ENCODE measurements at regions not wholly inside any gene's neighbourhood (a gene's known extent, or its start where the extent isn't known, plus 50 kb on each side); places are given as distances from the start of the nearest gene placed in this dataset.

GRCh38 chr7:15889507-15889906 is 203.0 kb upstream of the MEOX2 start:
- no peak overlapping the region for H2AFZ ChIP-seq (ENCODE audit: low read depth, low read length)
- H3K27me3 ChIP-seq (ENCODE audit: insufficient read depth, low read length) = no peaks in the 10 kb centered on the region
- H3K4me3 ChIP-seq (ENCODE audit: low read length) = no peak overlapping the region
- no peaks in the 10 kb centered on the region for H3K36me3 ChIP-seq (ENCODE audit: insufficient read depth, low read length)
- no peaks in the 10 kb centered on the region for H3K9me3 ChIP-seq (ENCODE audit: low read length)
- H3K4me1 ChIP-seq (ENCODE audit: insufficient read depth, low read length) = no peaks in the 10 kb centered on the region

GRCh38 chr7:15888090-15888489 is 201.6 kb upstream of the MEOX2 start:
- H3K36me3 ChIP-seq (ENCODE audit: insufficient read depth, low read length) = no peaks in the 10 kb centered on the region
- no peak overlapping the region for H3K4me3 ChIP-seq (ENCODE audit: low read length)
- no peaks in the 10 kb centered on the region for H3K27me3 ChIP-seq (ENCODE audit: insufficient read depth, low read length)
- H3K4me1 ChIP-seq (ENCODE audit: insufficient read depth, low read length) = no peaks in the 10 kb centered on the region
- H2AFZ ChIP-seq (ENCODE audit: low read depth, low read length) = no peak overlapping the region
- no peaks in the 10 kb centered on the region for H3K9me3 ChIP-seq (ENCODE audit: low read length)

GRCh38 chr7:15886626-15887025 is 200.1 kb upstream of the MEOX2 start:
- no peak overlapping the region for H2AFZ ChIP-seq (ENCODE audit: low read depth, low read length)
- H3K4me3 ChIP-seq (ENCODE audit: low read length) = no peak overlapping the region
- H3K36me3 ChIP-seq (ENCODE audit: insufficient read depth, low read length) = no peaks in the 10 kb centered on the region
- H3K27me3 ChIP-seq (ENCODE audit: insufficient read depth, low read length) = no peaks in the 10 kb centered on the region
- no peaks in the 10 kb centered on the region for H3K9me3 ChIP-seq (ENCODE audit: low read length)
- H3K4me1 ChIP-seq (ENCODE audit: insufficient read depth, low read length) = no peaks in the 10 kb centered on the region

- Histone ChIP-seq H3K36me3 (ENCODE audit: insufficient read depth, low read length) (no peaks in the 10 kb centered on the region), H3K27me3 (ENCODE audit: insufficient read depth, low read length) (no peaks in the 10 kb centered on the region), H3K9me3 (ENCODE audit: low read length) (no peaks in the 10 kb centered on the region), H3K4me3 (ENCODE audit: low read length) (no peak overlapping the region), H3K4me1 (ENCODE audit: insufficient read depth, low read length) (no peaks in the 10 kb centered on the region), H2AFZ (ENCODE audit: low read depth, low read length) (no peak overlapping the region)
Measured at GRCh38 chr7:15885678-15886077, 199.2 kb upstream of the MEOX2 start.

DNA sequence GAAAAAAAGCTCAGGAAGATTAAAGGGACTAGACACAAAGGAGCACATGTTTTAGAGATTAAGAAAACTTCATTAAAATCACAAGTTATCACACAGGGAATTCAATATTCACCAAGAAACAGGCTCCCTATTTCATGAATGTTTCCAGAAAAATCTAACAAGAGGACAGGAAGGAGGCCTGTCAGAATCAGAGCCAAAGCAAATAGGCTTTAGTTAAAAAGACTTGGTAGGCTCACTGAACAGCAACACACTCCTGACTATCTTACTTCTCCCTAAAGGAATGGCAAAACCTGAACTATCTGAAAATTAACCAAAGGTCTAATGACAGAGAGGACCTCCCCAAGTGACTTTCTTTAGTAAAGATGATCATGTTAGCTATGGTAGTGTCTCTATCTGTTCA is 188.3 kb upstream of the MEOX2 start:
- H3K4me1 ChIP-seq (ENCODE audit: insufficient read depth, low read length) = no peaks in the 10 kb centered on the region
- no peaks in the 10 kb centered on the region for H3K36me3 ChIP-seq (ENCODE audit: insufficient read depth, low read length)
- H3K4me3 ChIP-seq (ENCODE audit: low read length) = no peak overlapping the region

DNA sequence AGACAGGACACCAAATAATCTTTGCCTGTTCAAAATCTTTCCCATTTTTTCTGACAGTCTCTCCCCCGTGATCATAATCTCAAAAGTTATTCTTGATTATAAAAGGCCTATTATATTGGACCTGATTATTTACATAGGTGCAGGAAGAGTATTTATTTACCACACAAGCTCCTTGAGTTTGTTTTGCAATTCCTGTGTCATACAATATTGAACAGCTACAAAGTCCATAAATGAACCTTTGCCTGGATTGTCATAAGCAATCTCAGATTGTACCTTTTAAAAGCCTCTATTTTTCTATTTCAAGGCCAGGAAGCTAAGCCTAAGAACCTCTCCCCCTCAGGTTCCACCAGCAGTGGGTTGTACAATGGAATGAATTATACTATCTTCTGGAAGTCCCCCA is 183.9 kb upstream of the MEOX2 start:
- H3K36me3 ChIP-seq (ENCODE audit: insufficient read depth, low read length) = no peaks in the 10 kb centered on the region
- H3K4me3 ChIP-seq (ENCODE audit: low read length) = no peak overlapping the region
- H3K27me3 ChIP-seq (ENCODE audit: insufficient read depth, low read length) = no peaks in the 10 kb centered on the region
- H3K9me3 ChIP-seq (ENCODE audit: low read length) = no peaks in the 10 kb centered on the region
- H2AFZ ChIP-seq (ENCODE audit: low read depth, low read length) = no peak overlapping the region
- no peaks in the 10 kb centered on the region for H3K4me1 ChIP-seq (ENCODE audit: insufficient read depth, low read length)

More for the DNA sequence above, 188.3 kb upstream of the MEOX2 start:
- Histone ChIP-seq H3K9me3 (ENCODE audit: low read length) (no peaks in the 10 kb centered on the region), H2AFZ (ENCODE audit: low read depth, low read length) (no peak overlapping the region), H3K27me3 (ENCODE audit: insufficient read depth, low read length) (no peaks in the 10 kb centered on the region)

GRCh38 chr7:15867441-15867840 is 181.0 kb upstream of the MEOX2 start:
- H3K36me3 ChIP-seq (ENCODE audit: insufficient read depth, low read length) = no peaks in the 10 kb centered on the region
- no peak overlapping the region for H3K4me3 ChIP-seq (ENCODE audit: low read length)
- H3K27me3 ChIP-seq (ENCODE audit: insufficient read depth, low read length) = no peaks in the 10 kb centered on the region
- no peaks in the 10 kb centered on the region for H3K4me1 ChIP-seq (ENCODE audit: insufficient read depth, low read length)
- no peaks in the 10 kb centered on the region for H3K9me3 ChIP-seq (ENCODE audit: low read length)
- no peak overlapping the region for H2AFZ ChIP-seq (ENCODE audit: low read depth, low read length)

DNA sequence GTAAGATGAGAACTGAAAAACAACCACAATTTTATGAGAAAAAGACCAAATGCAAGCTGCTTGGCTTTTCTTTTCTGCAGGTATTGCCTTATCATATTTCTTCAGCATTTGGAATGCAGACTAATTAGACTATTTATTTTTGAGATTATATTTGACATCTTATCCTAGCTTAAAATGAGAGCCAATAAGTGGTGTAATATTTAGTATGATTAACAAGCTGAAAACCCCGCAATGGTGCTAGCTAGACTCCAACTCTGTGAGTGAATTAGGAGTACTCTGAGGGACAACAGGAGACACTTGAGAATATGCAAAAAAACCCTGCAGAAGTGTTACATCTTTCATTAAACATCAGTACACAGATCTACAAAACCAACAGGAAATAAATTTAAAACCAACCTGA is 180.3 kb upstream of the MEOX2 start:
- no peaks in the 10 kb centered on the region for H3K36me3 ChIP-seq (ENCODE audit: insufficient read depth, low read length)

GRCh38 chr7:15864626-15864991 is 178.1 kb upstream of the MEOX2 start:
- no peaks in the 10 kb centered on the region for H3K27me3 ChIP-seq (ENCODE audit: insufficient read depth, low read length)
- no peak overlapping the region for H3K4me3 ChIP-seq (ENCODE audit: low read length)
- no peaks in the 10 kb centered on the region for H3K36me3 ChIP-seq (ENCODE audit: insufficient read depth, low read length)
- H2AFZ ChIP-seq (ENCODE audit: low read depth, low read length) = no peak overlapping the region
- H3K9me3 ChIP-seq (ENCODE audit: low read length) = no peaks in the 10 kb centered on the region
- no peaks in the 10 kb centered on the region for H3K4me1 ChIP-seq (ENCODE audit: insufficient read depth, low read length)

More for the DNA sequence above, 180.3 kb upstream of the MEOX2 start:
- Histone ChIP-seq H3K4me3 (ENCODE audit: low read length) (no peak overlapping the region), H3K27me3 (ENCODE audit: insufficient read depth, low read length) (no peaks in the 10 kb centered on the region), H3K4me1 (ENCODE audit: insufficient read depth, low read length) (no peaks in the 10 kb centered on the region), H2AFZ (ENCODE audit: low read depth, low read length) (no peak overlapping the region), H3K9me3 (ENCODE audit: low read length) (no peaks in the 10 kb centered on the region)

GRCh38 chr7:15863951-15864625 is 177.6 kb upstream of the MEOX2 start:
- Histone ChIP-seq H3K4me1 (ENCODE audit: insufficient read depth, low read length) (no peaks in the 10 kb centered on the region), H3K36me3 (ENCODE audit: insufficient read depth, low read length) (no peaks in the 10 kb centered on the region), H3K4me3 (ENCODE audit: low read length) (no peak overlapping the region), H3K9me3 (ENCODE audit: low read length) (no peaks in the 10 kb centered on the region), H3K27me3 (ENCODE audit: insufficient read depth, low read length) (no peaks in the 10 kb centered on the region), H2AFZ (ENCODE audit: low read depth, low read length) (no peak overlapping the region)

DNA sequence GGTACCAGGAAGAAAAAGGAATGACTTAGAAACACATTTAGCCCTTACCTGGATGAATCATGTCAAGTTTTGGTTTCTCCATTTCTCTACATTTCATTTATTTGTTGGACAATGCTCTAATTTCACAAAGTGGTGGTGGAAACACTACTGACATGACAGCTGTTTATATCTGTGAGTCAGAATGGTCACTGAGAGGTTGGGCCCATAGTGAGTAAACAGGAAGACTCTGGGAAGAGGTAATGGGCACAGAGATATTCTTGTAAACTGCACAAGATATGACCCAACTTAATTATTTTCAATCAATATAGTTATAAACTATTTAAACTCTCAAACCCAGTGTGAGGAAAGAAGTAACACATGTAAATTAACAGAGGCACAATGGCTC is 176.3 kb upstream of the MEOX2 start:
- Histone ChIP-seq H2AFZ (ENCODE audit: low read depth, low read length) (no peak overlapping the region), H3K4me3 (ENCODE audit: low read length) (no peak overlapping the region), H3K4me1 (ENCODE audit: insufficient read depth, low read length) (no peaks in the 10 kb centered on the region), H3K27me3 (ENCODE audit: insufficient read depth, low read length) (no peaks in the 10 kb centered on the region), H3K36me3 (ENCODE audit: insufficient read depth, low read length) (no peaks in the 10 kb centered on the region), H3K9me3 (ENCODE audit: low read length) (no peaks in the 10 kb centered on the region)

DNA sequence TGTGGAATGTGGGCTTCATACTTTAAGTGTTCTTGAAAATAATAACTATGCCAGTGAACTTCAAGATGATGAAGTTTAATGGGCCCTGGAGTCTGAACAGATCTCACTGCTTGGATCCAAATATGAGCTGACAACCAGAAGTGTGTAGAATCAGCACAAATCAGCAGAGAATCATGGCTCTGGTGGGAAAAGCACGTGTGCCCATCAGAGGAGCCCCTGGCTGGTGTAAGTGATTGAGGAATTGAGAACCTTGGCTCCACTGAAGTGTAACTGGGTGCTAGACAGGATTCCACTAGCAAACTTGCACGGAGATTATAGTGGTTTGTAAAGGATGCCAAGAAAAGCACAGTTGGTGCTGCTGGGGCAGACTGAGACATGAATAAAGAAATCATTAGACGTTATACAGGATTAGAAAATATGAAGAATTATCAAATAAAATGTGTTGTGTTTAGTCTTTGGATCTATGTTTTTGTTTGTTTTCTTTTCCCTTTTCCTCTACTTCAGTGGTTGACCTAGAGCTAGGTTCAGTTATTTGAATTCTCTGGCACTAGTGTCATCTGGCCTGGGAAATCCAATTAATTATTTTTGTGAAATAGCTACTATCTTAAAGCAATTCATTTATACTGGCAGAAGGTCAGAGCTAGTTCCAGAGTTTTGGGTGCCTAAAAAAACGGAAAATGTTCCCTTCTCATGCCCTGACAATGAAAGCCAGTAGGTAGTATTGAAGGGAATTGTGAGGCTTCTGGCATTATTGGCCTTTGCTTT is 175.7 kb upstream of the MEOX2 start:
- H3K4me1 ChIP-seq (ENCODE audit: insufficient read depth, low read length) = no peaks in the 10 kb centered on the region
- H3K9me3 ChIP-seq (ENCODE audit: low read length) = no peaks in the 10 kb centered on the region
- no peak overlapping the region for H3K4me3 ChIP-seq (ENCODE audit: low read length)
- no peaks in the 10 kb centered on the region for H3K36me3 ChIP-seq (ENCODE audit: insufficient read depth, low read length)
- H3K27me3 ChIP-seq (ENCODE audit: insufficient read depth, low read length) = no peaks in the 10 kb centered on the region
- H2AFZ ChIP-seq (ENCODE audit: low read depth, low read length) = no peak overlapping the region

- H3K36me3 ChIP-seq (ENCODE audit: insufficient read depth, low read length) = no peaks in the 10 kb centered on the region
- no peak overlapping the region for H3K4me3 ChIP-seq (ENCODE audit: low read length)
- no peaks in the 10 kb centered on the region for H3K4me1 ChIP-seq (ENCODE audit: insufficient read depth, low read length)
Measured at GRCh38 chr7:15860264-15860949, 173.9 kb upstream of the MEOX2 start.

More at GRCh38 chr7:15860264-15860949, 173.9 kb upstream of the MEOX2 start:
- Histone ChIP-seq H3K27me3 (ENCODE audit: insufficient read depth, low read length) (no peaks in the 10 kb centered on the region), H3K9me3 (ENCODE audit: low read length) (no peaks in the 10 kb centered on the region), H2AFZ (ENCODE audit: low read depth, low read length) (no peak overlapping the region)
